HG02970 (cell line): ENCODE measurements at regions not wholly inside any gene's neighbourhood (a gene's known extent, or its start where the extent isn't known, plus 50 kb on each side); places are given as distances from the start of the nearest gene placed in this dataset.
"Not testable (repeated sequence)": the region's sequence is repeated elsewhere in the genome, so short reads cannot be mapped to it uniquely, and the experiment has no call there.

Experiments used
- ATAC-seq: cut with Tn5 transposase; IDR thresholded peaks from one replicate; pipeline ENCODE4 v1.9.1; 2021; ENCODE audit warnings: mild to moderate bottlenecking, moderate library complexity, moderate number of reproducible peaks; ENCODE audit not compliant: unreplicated experiment, low FRiP score

DNA sequence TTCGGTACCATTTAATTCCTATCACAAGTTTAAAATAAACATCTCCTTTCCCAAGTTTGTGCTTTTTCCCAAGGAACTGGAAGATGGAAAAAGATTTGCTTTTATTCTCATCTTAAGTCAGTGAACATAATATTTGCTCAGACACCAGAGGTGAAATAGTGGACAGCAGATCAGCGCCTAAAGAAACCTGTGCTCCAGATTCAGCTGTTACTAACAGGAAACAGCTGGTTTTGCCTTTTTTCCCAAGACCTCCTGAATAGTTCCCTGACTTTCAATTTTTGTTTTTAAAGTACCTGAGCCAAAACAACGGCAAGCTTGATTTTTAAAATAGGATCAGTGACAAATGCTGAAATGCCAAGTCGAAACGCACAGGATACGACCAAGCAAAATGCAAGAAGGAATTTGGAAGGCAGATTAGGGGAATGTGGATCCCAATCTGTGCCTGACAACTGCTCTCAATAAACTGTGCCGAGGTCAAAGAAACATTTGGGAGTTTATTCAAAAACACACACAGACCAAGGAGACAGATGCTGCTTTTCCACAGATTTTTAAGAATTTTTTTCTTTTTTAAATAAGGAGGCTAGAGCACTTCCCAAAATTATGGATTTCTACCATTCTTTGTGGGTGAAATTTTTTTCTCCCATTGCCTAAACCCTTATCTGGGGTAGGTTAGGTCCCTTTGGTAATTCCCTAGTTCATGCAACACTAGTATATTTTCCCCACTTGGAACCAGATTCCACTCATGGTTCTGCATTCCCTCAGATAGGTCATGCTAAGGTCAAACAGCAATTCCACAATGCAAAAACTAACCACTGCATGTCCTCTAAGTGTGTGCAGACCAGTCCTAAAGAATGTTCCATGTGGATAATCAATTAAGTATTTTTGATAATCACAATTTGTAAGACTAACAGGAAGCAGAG is 121.5 kb upstream of the PDE1A start:
- no peak for ATAC-seq

DNA sequence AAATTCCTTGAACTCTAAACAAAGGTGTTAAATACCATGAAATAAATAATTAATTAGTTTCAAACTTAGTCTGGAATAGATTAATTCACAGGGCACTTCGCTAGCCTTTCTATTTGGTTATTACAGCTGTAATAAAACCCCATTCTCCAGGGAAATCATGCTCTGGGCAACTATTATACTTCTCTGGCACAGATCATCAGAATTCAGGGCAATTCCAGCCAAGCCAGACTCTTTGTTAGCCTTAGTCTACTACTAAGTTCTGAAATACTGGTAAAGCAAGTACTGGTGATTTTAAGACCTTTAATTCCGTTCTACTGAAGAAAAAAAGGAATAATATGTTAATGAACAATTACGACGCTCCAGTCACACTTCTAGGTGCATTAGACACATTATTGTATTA is 123.4 kb upstream of the PDE1A start:
- ATAC-seq: no peak

DNA sequence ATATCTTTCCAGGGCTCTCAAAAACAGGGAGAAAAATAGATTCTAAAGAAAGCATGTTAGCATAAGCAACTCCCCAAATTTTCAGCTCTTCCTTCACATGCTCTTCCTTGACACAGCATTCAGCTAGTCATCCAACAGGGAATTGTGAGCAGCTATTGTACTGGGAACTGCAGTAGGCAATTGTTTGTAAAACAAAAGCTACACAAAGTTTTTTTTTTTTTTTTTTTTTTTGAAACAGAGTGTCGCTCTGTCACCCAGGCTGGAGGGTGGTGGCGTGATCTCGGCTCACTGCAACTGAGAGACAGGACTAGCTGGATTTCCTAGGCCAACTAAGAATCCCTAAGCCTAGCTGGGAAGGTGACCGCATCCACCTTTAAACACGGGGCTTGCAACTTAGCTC is 125.4 kb upstream of the PDE1A start:
- not testable (repeated sequence) for ATAC-seq

DNA sequence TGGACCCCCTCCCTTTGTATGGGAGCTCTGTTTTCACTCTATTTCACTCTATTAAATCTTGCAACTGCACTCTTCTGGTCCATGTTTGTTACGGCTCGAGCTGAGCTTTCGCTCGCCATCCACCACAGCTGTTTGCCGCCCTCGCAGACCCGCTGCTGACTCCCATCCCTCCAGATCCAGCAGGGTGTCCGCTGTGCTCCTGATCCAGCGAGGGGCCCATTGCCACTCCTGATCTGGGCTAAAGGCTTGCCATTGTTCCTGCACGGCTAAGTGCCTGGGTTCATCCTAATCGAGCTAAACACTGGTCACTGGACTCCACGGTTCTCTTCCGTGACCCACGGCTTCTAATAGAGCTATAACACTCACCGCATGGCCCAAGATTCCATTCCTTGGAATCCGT is 125.9 kb upstream of the PDE1A start:
- not testable (repeated sequence) for ATAC-seq

DNA sequence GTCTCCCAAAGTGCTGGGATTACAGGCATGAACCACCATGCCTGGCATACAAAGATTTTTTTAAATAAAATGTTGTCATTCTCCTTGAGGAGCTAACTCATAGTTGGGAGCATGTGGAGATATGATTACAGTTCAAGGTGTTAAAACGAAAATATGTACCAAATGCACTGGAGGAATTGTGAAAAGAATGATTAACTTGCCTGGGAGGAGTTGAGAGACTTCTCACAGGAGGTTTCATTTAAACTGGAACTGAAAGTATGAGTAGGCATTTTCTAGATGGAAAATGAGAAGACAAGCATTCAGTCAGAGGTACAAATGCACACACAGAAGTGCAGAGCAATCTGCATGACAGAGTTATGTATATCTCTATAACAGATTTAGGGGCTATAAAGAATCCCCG is 126.6 kb upstream of the PDE1A start:
- peak; percentile 100 for ATAC-seq

DNA sequence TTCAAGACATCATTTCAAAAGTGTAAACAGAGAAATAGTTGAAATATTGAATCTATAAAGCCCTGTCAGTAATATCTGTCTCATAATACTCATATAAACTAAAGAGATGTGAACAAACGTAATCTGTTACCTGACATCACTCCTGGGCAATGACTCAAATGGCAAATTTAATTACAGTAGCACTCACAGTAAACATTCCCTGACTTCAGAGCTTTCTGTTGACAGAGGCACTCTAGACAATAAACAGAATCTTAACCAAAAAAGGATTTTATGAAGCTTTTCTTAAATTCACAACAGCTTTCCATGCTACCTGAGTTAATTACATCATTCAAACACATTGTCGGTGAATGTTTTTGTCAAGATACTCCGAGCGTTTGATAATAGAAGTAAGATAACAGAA is 128.1 kb upstream of the PDE1A start:
- ATAC-seq: no peak

DNA sequence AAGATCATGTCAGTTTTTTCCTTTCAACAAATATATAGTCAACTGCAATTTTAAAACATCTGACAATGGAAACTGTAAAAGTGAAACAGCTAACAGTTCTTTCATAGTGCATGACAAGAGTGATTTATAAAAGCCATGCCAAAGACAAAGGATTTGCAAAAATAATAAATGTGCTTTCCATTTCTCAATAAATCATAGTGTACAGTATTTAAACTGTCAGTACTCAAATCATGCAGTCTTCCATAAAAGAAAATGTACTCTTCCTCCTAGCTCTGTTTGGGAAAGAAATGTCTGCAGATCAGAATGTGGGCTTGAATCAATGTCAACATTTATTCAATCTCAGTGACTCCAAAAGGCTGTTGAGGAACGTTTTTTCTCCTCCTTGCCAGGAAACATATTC is 131.7 kb upstream of the PDE1A start:
- no peak for ATAC-seq

DNA sequence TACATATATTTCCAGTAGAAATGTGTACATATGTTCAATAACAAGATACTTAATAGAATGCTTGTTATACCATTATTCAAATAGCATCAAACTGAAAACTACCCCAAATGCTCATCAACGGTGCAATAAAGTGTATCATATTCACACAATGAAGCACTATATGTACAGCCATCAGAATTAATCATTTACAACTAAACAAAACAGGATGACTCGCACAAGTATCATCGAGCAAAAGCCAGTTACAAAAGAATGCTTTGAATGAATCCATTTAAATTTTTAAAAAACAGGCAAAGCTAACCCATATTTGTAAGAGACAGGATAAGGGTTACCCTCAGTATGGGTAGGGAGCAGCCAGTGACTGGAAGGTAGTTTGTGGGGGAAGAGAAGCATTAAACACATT is 132.8 kb upstream of the PDE1A start:
- ATAC-seq: no peak

DNA sequence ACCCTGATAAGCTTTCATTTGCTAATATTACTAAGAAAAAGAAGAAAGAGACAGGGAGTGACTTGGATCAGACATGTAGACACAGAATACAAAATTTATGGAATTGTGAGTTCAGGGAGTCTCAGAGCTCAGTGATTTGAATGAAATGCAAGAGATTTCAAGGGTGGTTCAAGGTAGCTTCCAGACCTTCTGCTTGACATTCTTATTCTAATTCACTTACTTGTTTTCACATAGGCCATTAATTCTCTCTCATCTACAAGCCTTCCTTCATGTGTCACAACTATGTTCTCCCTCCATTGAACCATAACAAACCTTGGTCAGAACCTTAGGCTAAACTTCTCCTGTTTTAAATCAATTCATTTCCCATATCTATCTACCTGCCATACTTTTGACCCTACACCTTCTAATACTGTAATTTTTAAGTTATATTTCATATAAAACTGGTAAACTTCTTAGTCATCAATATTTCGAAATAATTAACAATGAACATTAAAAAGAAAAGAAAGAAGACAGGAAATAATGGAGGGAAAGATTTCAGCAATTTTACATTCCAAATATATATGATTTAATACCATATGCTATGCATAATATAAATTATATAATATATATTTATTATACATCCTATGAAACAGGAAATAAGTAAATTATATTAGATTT is 139.2 kb upstream of the PDE1A start:
- no peak for ATAC-seq

DNA sequence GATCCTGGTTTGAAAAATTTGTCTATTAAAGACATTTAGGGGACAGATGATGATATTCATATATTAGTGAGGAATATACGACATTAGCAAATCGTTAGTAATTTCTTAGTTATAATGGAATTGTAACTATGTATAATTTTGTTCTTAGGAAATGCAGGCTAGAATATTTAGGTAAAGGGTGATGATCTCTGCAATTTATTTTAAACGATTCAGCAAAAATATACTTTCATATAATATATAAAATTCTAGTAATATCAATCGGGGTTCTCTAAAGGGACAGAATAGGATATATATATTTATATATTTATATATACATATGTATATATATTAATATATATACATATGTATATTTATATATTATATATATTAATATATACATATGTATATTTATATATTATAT is 142.5 kb upstream of the DNAJC10 start:
- no peak for ATAC-seq

DNA sequence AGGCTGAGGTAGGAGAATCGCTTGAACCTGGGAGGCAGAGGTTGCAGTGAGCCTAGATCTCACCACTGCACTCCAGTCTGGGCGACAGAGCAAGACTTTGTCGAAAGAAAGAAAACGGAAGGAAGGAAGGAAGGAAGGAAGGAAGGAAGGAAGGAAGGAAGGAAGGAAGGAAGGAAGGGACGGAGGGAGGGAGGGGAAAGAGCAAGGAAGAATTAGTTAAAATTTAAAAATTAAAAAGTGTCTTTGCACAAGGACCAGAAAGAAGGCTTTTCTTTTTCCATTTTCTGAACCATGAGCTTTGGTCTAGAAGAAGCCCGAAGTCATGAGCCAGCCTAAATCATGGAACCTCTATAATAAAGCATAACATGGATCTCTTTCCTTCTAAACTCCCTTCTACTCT is 138.2 kb upstream of the DNAJC10 start:
- ATAC-seq: no peak

DNA sequence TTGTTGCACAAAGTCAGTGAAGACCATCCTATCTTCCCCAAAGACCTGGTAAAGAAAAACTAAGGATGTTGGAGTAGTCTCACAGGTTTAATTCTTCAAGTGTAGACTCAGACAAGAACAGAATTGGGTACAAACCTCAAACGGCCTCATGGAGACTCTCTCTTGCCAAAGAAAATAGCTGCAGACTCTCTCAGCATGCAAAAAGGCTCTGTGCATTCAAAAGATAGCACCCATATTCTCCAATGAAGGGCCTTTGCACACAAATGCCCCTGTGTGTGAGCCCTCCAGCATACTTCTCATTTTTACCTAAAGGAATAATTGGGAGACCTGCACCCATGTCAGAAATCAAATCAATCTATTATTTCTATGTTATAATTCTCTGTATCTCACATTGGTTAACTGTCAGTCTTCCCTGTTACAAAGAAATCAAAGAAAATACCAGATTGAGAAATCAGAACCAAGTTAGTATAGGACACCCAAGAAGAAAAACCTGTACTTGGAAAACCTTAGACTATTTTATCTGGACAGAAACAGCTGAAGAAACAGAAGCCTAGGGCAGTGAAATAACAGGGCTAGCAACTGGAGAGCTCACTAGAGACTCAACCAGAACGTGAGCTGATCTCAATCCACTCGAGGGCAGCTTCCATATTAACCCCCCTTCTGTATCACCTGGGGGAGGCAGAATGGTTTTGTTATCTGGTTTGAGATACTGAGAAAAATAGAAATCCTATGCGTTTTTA is 134.7 kb upstream of the DNAJC10 start:
- no peak for ATAC-seq

DNA sequence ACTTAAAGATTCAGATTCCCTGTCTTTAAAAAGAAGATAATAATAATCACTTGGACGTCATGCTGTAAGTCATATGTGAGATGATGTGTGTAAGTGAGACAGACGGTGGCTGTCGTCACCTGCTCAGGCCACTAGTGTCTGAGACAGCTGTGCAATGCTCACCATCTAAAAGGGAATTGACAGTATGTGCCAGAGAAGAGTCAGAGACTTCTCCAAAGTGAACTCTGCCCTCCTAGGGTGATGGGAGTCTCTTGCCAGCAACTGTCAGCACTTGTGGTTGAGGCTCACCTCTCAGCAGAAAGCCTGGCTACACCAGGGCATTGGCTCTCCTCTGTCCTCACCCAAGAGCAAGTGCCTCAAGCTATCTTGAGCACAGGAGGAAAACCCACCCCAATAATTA is 131.6 kb upstream of the DNAJC10 start:
- ATAC-seq: no peak

DNA sequence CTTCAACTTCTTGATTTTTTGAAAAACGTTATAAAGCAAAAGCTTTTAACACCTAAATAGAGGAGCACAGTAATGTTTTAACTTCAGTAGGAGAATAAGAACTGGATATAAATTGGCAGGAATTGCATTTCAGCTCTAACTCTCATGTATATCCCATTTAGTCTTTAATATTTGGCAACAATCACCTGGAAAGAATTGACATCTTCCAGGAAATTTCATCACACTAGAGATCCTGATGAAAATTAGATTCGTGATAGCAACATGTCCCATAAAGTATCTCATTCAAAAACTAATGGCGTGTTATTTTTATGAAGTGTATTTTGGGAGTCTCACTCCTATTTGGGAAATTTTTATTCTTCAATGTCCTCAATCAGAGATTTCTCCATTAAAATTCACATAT is 131.1 kb upstream of the DNAJC10 start:
- no peak for ATAC-seq

DNA sequence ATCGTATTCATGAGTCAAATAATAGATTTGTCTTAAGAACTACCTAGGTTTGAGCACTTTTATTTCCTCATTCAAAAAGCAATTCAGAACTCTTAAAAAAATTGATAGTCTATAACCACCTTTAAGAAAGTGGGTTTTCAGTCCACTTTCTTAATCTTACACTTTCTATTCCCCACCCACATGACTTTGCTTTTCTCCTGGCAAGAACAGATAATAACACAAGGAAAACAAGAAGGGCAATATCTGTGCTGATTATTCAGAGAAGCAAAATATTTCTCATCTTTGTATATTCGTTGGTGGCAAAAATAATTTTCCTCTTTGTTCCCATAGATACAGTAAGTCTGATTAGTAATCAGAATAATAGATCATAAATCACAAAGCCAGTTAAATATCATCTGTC is 130.6 kb upstream of the DNAJC10 start:
- no peak for ATAC-seq

DNA sequence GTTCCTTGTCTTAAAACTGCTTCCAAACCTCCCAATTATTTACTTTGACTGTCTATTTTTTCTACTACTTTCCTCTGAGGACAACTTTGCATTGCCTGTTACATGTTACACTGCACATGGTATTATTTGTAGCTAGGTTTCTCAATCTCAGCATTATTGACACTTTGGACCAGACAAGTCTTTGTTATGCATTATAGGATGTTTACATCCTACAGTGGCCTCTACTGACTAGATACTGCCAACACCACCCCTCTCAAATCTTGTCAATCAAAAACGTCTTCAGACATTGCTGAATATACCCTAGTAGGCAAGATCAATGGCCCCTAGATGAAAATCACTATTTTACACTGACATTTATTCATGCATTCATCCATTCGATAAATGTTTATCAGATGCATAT is 129.6 kb upstream of the DNAJC10 start:
- no peak for ATAC-seq

DNA sequence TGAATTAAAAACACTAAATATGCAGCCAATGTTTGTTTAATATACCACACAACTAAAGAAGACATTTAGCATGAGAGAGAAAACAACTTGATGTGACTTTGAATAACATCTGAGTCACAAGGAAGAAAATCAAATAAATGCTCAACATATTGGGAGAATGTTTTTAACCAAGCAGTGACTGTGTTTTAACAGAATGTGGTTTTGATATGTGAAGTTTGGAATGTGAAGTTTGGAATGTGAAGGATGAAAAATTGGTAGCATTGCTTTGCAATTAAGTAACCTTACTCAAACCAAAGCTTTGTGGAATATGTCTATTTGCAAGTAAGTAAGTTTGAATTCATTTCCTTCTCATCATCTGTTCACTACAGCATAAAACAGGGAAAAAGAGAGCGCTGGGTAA is 128.2 kb upstream of the DNAJC10 start:
- ATAC-seq: no peak

DNA sequence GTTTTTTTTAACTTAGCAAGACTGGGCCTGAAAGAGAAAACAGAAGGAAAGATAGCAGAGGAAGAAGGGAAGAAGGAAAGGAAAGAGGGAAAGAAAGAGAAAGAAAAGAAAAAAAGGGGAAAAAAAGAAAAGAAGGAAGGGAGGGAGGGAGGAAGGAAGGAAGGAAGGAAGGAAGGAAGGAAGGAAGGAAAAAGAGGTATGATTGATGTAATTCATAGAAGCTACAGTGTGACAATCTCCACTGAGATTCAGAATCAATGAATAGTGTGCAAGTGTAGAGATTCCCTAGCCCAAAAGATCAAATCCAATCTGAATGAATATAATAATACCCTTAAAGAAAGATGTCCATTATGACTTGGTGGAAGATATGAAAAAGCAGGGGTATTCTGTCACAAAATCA is 126.9 kb upstream of the DNAJC10 start:
- no peak for ATAC-seq

DNA sequence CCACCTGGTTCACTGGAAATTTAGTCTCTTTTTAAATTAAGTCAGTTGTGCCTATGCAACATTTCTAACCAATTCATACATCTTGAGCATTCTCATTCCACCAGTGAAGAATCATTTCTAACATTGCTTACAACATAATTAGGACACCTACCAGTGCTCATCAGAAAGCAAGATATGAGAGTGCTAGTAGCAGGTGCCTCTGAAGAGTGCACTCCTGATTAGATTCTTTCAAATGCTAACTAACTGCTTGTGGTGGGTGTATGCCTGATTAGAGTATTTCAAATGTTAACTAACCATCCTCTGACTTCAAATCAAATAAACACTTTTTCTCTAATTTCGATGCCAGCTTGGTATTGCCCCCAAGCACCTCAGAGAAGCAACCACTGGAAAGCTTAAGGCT is 124.3 kb upstream of the DNAJC10 start:
- no peak for ATAC-seq

DNA sequence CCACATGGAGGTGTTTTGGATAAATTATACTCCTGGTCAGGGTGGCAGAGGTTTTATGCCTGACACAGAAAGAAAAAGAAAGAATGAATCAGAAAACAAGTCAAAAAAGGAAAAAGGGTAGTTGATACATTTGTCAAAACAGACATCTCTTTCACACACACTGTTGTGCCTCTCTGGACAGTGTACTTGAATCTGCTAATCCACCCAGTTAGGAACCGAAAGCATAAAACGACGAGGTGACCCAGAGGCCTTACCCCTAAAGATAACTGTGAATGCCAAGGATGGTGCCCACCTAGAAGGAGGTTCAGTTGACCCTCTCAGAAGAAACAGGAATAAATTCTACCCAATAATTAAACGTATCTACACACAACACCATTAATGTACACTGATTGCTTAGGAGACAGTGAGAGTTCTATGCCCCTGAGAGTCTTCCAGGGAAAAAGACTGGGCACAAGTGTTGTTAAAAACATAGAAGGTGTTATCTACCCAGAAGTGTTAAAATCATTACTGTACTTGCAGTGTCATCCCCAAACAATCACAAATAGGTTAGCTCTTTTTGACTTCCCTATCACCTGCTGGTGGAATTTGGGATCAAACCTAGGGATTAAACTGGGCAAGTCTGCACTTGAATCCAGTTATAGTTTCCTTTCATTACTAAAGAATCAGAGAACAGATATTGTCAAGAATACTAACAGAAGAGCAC is 123.2 kb upstream of the DNAJC10 start:
- ATAC-seq: no peak
